C4-2B (cell line): ENCODE measurements at regions not wholly inside any gene's neighbourhood (a gene's known extent, or its start where the extent isn't known, plus 50 kb on each side); places are given as distances from the start of the nearest gene placed in this dataset.

Experiments used
- H3K27ac ChIP-seq: fragments of 450-650 bp; 2 replicates; pipeline ENCODE4 v1.5.1; 2017
- ZFX ChIP-seq: fragments of 450-650 bp; IDR thresholded peaks from 2 replicates; pipeline ENCODE4 v1.6.1; 2017
- TF ChIP-seq, protein P1 (sequence below): fragments of 450-650 bp; conservative IDR thresholded peaks from 2 replicates; pipeline ENCODE4 v1.5.1; 2017; ENCODE audit warnings: mild to moderate bottlenecking

DNA sequence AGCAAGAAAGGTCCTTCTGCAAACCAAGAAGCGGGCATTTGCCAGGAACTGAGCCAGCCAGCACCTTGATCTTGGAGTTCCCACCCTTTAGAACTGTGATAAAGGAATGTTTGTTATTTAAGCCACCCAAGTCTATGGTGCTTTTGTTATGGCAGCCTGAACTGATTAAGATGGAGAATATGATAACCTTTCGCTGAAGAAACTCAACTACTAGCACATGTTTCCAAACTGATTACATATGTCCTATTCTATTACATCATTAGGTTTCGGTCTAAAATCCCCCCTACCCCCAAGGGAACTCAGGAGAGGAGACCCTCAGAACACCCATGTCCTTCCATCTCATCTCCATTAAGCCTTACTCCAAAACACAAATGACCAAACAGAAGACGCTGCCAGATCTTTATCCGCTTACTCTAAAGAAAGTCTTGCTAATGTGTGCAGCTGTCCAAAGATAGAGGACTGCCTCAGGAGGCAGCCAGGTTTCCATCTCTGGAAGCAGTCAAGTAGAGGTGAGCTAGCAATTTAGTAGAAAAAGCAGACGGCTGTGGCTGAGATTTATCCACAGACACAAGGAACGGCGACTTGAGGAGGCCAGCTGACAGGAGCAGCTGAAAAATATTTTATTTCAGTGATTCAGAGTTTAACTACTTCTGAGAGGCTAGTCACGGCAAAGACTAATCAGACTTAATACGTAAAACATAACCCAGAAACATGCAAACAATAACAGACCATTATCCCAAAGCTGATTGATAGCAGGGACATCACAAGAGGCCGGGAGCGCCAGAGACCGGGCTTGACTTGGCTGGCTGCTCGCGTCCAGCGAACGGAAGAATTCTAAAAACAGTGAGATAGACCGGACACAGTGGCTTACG lies 611.4 kb upstream of the CDH5 start:
- H3K27ac ChIP-seq = no peak overlapping the region
- TF ChIP-seq, protein P1, sequence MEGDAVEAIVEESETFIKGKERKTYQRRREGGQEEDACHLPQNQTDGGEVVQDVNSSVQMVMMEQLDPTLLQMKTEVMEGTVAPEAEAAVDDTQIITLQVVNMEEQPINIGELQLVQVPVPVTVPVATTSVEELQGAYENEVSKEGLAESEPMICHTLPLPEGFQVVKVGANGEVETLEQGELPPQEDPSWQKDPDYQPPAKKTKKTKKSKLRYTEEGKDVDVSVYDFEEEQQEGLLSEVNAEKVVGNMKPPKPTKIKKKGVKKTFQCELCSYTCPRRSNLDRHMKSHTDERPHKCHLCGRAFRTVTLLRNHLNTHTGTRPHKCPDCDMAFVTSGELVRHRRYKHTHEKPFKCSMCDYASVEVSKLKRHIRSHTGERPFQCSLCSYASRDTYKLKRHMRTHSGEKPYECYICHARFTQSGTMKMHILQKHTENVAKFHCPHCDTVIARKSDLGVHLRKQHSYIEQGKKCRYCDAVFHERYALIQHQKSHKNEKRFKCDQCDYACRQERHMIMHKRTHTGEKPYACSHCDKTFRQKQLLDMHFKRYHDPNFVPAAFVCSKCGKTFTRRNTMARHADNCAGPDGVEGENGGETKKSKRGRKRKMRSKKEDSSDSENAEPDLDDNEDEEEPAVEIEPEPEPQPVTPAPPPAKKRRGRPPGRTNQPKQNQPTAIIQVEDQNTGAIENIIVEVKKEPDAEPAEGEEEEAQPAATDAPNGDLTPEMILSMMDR = no peak
- TF ChIP-seq ZFX = no peak

DNA sequence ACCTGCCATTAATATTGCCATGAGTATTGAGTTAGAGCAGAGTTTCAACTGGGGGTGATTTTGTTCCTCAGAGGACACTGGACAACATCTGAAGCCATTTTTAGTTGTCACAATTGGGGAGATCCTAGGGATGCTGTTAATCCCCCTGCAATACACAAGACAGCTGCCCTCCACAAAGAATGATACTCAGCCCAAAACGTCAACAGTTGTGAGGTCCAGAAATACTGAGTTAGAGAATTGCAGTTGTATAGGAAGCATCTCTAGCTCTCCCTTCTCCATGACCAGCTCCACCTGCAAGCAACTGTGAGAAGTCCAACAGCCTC lies 614.0 kb upstream of the CDH5 start:
- TF ChIP-seq, protein P1 = no peak
- TF ChIP-seq ZFX = no peak
- H3K27ac ChIP-seq = no peak overlapping the region

DNA sequence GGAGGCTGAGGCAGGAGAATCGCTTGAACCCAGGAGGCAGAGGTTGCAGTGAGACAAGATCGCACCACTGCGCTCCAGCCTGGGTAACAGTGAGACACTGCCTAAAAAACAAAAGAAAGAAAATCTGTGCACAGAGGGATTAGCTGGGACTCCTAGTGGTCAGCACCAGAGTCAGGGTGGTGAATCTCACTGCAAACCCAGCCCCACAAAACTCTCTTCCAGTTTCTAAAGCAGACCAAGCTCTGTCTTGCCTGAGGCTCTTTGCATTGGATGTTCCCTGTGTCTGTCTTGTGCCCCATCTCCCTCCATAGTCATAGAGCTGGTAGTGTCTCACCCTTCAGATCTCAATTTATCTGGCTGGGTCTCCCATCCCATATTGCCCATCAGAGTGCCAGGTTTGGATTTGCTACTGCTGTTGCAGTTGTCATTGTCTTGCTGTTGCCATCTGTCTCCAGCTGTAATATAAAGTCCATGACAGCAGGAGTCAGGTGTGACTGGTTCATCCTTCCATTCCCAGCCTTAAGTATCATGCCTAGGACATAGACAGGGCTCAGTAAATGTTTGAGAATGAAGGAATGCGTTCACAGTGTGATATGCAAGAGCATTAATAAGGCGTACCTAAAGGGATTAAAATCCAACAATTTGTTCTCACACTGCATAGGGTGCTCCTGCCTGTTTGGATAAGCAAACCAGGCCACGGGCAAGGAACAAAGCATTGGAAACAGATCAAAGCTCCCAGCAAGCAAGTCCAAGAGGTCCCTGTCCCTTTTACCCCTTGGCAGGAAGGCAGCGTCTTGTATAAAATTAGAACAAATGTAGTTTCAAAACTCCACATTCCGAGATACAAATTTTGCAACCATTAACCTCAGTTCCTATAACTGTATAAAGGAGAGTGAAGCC lies 614.6 kb upstream of the CDH5 start:
- TF ChIP-seq, protein P1 = no peak
- no peak for TF ChIP-seq ZFX

DNA sequence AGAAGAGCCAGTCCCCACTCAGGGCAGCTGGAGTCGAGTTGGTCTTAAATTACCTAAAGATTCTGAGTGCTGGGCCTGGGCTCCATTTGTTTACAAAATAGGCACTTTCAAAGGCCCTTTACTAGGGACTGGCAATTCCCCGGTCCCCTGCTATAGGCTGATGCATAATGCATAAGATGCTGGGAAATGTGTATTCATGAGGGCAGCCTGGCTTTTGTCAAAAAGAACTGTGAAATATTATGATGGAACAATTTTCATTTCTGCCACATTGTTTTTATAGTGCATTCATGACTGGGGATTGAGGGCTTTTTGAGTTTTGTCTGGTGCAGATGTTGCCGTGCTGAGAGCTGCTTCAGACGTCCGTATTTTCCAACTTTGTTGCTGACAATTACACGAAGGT lies 617.0 kb upstream of the CDH5 start:
- no peak overlapping the region for H3K27ac ChIP-seq
- TF ChIP-seq, protein P1 = no peak
- TF ChIP-seq ZFX = no peak

More for the DNA sequence above, 614.6 kb upstream of the CDH5 start:
- no peak overlapping the region for H3K27ac ChIP-seq

DNA sequence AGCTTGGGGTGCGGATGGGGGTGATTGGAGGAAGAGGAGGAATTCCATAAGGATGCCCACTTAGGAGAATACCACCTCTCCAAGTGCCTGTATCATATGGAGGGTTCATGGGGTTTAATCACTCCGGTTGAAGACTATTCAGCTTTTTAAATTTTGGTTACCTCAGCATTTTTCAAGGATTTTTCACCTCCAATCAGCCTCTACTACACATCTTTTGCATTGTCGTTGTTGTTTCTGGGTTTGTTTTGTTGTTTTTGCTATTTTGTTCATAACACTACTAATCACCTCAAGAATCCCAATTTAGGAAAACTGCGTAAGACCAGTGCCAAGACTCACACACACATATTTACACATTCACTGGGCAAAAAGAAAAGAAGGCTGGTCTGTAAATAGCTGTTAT lies 619.5 kb upstream of the CDH5 start:
- TF ChIP-seq, protein P1 = no peak
- TF ChIP-seq ZFX = no peak
- no peak overlapping the region for H3K27ac ChIP-seq

DNA sequence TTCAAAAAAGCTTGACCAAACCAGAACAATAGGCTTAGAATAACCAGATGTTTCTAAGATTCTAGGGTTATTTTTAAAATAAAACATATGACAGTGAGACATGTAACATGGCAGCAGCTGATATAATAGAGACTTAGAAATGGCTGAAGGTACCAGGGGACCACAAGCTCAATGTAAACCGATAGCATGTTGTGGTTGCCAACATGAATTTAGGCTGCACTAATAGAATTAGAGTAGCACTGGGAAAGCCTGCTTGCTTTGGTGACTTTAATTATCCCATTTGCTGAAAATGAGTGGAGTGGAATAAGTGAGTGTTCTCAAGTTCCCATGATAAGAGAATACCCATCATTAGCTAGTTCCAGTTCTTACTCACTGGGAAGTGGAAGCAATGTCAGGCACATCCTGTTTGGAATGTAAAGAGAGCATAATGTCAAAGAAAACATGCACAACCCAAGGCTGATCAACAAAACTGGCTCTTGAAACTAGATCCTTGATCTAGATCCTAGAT lies 621.2 kb upstream of the CDH5 start:
- no peak overlapping the region for H3K27ac ChIP-seq
- no peak for TF ChIP-seq ZFX
- TF ChIP-seq, protein P1 = no peak

DNA sequence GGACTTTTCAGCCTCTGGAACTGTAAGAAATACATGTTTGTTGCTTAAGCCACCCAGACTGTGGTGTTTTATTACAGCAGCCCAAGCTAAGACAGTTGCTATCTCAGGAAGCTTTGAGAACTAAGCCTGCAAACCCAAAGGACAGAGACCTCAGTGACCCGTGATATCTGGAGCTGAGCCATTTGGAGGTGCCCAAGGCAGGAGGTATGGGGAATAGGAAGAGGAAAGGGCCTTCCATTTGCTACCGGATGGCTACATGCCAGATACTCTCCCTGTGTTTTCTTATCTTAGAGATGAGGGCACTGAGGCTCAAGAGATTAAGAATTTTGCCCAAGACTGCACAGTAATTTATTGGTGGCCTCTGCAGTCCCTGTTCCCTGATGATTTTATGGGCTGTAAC lies 622.1 kb upstream of the CDH5 start:
- no peak overlapping the region for H3K27ac ChIP-seq
- TF ChIP-seq ZFX = no peak
- TF ChIP-seq, protein P1 = no peak
